H1 (cell line): ENCODE measurements at regions not wholly inside any gene's neighbourhood (a gene's known extent, or its start where the extent isn't known, plus 50 kb on each side); places are given as distances from the start of the nearest gene placed in this dataset.

ENCODE experiments used
- CTCF ChIA-PET: fragments of 300-600 bp; sonication (Branson Sonifier 250); formaldehyde crosslinking; loops from one replicate; lab custom pipeline; 2021; ENCODE audit not compliant: partially characterized antibody; lab: Charles Lee
- POLR2A ChIA-PET: fragments of 300-600 bp; sonication (Branson Sonifier 250); formaldehyde crosslinking; loops from one replicate; lab custom pipeline; 2021; ENCODE audit warnings: inconsistent platforms; ENCODE audit not compliant: partially characterized antibody; lab: Charles Lee
- DNase-seq, 2 experiments: peaks; one replicate each; pipeline versions ENCODE4 v3.0.0 to v3.0.0-alpha.2; 2010 to 2022; ENCODE audit warnings: low spot score in 2 of 2, low read depth in 1 of 2, mixed read lengths in 1 of 2
- FAIRE-seq: peaks from 2 replicates; lab custom pipeline; 2011; peaks lifted over from hg19 to GRCh38; lab: Jason Lieb, UNC
- H2AFZ ChIP-seq: 2 replicates; pipeline ENCODE4 v1.8.1; 2012; ENCODE audit warnings: low read length, inconsistent platforms
- H2AK5ac ChIP-seq: 2 replicates; pipeline ENCODE4 v1.6.1; 2013; ENCODE audit warnings: low read depth, low read length
- H2BK120ac ChIP-seq: replicated peaks from 2 replicates; pipeline ENCODE3; 2013; ENCODE audit warnings: low read depth, low read length, inconsistent platforms
- H2BK12ac ChIP-seq: 2 replicates; pipeline ENCODE4 v1.6.1; 2013; ENCODE audit warnings: low read depth, low read length
- H2BK15ac ChIP-seq: 2 replicates; pipeline ENCODE4 v1.6.1; 2013; ENCODE audit warnings: low read length
- H2BK20ac ChIP-seq: 2 replicates; pipeline ENCODE4 v1.6.1; 2013; ENCODE audit warnings: low read length
- H2BK5ac ChIP-seq: 2 replicates; pipeline ENCODE4 v1.6.1; 2013; ENCODE audit warnings: low read depth, low read length
- H3K14ac ChIP-seq: 2 replicates; pipeline ENCODE4 v1.6.1; 2013; ENCODE audit warnings: inconsistent platforms; ENCODE audit not compliant: insufficient read length
- H3K18ac ChIP-seq: 2 replicates; pipeline ENCODE4 v1.6.1; 2013; ENCODE audit warnings: low read length; ENCODE audit errors: extremely low read depth
- H3K23ac ChIP-seq: 2 replicates; pipeline ENCODE4 v1.6.1; 2013; ENCODE audit warnings: inconsistent platforms; ENCODE audit not compliant: insufficient read length
- H3K23me2 ChIP-seq: 2 replicates; pipeline ENCODE4 v1.6.1; 2013; ENCODE audit warnings: low read depth, low read length
- H3K27ac ChIP-seq: 2 replicates; pipeline ENCODE4 v1.6.1; 2011; ENCODE audit warnings: low read depth, low read length, inconsistent platforms
- H3K27me3 ChIP-seq, 4 experiments: replicated peaks in 1 of 4; 1 replicate in 1 of 4; 2 replicates in 3 of 4; pipeline versions ENCODE4 v1.6.1 to v1.8.1; 2011 to 2013; ENCODE audit warnings: low read length in 3 of 4, mild to moderate bottlenecking in 3 of 4, inconsistent platforms in 2 of 4, mixed read lengths in 2 of 4, moderate library complexity in 1 of 4; ENCODE audit not compliant: control insufficient read depth in 3 of 4, insufficient read depth in 3 of 4; ENCODE audit errors: extremely low read depth in 1 of 4
- H3K36me3 ChIP-seq, 4 experiments: 2 replicates each; pipeline versions ENCODE4 v1.6.1 to v1.8.1; 2011 to 2013; ENCODE audit warnings: mild to moderate bottlenecking in 4 of 4, low read length in 3 of 4, moderate library complexity in 2 of 4, control low read depth in 1 of 4, inconsistent platforms in 1 of 4; ENCODE audit not compliant: insufficient read depth in 4 of 4, control insufficient read depth in 2 of 4
- H3K4ac ChIP-seq: replicated peaks from 2 replicates; pipeline ENCODE3; 2013; ENCODE audit warnings: low read length, low read depth, mixed read lengths, inconsistent platforms; ENCODE audit not compliant: insufficient read length
- H3K4me1 ChIP-seq, 4 experiments: replicated peaks in 1 of 4; 1 replicate in 1 of 4; 2 replicates in 3 of 4; pipeline versions ENCODE4 v1.6.1 to v1.8.1; 2011 to 2013; ENCODE audit warnings: low read length in 3 of 4, inconsistent platforms in 2 of 4, mixed read lengths in 1 of 4; ENCODE audit not compliant: insufficient read depth in 4 of 4, control insufficient read depth in 3 of 4
- H3K4me2 ChIP-seq, 2 experiments: 2 replicates each; pipeline versions ENCODE4 v1.6.1 to v1.8.1; 2011 to 2013; ENCODE audit warnings: low read depth in 2 of 2, low read length in 2 of 2, control low read depth in 1 of 2, inconsistent platforms in 1 of 2, mild to moderate bottlenecking in 1 of 2; ENCODE audit not compliant: insufficient read depth in 1 of 2
- H3K4me3 ChIP-seq, 4 experiments: fragments of 200-600, 300-600 bp in 1 of 4; sonication (generic), shearing (Covaris generic), sonication (Bioruptor Twin) in 1 of 4; 2 replicates each; pipeline versions ENCODE4 v1.5.1 to v1.8.1; 2011 to 2016; ENCODE audit warnings: low read length in 4 of 4, low read depth in 3 of 4, control low read depth in 2 of 4, inconsistent platforms in 2 of 4, mild to moderate bottlenecking in 2 of 4, mixed read lengths in 1 of 4, moderate library complexity in 1 of 4; ENCODE audit not compliant: insufficient read depth in 2 of 4; ENCODE audit errors: extremely low read depth in 1 of 4
- H3K56ac ChIP-seq: replicated peaks from 2 replicates; pipeline ENCODE3; 2013; ENCODE audit warnings: low read depth, mild to moderate bottlenecking, mixed read lengths, low read length, inconsistent platforms; ENCODE audit not compliant: insufficient read length
- H3K79me1 ChIP-seq: 2 replicates; pipeline ENCODE4 v1.6.1; 2013; ENCODE audit warnings: low read depth, low read length, control low read depth
- H3K79me2 ChIP-seq, 2 experiments: 2 replicates each; pipeline versions ENCODE4 v1.6.1 to v1.8.1; 2012 to 2013; ENCODE audit warnings: low read length in 2 of 2, mild to moderate bottlenecking in 2 of 2, inconsistent platforms in 1 of 2; ENCODE audit not compliant: insufficient read depth in 2 of 2, control insufficient read depth in 1 of 2
- H3K9ac ChIP-seq, 4 experiments: replicated peaks in 1 of 4; 1 replicate in 1 of 4; 2 replicates in 3 of 4; pipeline versions ENCODE4 v1.6.1 to v1.8.1; 2011 to 2013; ENCODE audit warnings: low read depth in 3 of 4, low read length in 3 of 4, control low read depth in 2 of 4, mild to moderate bottlenecking in 2 of 4, moderate library complexity in 2 of 4, inconsistent platforms in 1 of 4; ENCODE audit errors: extremely low read depth in 1 of 4
- H3K9me3 ChIP-seq, 2 experiments: 2 replicates each; pipeline versions ENCODE4 v1.6.1 to v1.8.1; 2012 to 2013; ENCODE audit warnings: mild to moderate bottlenecking in 2 of 2, moderate library complexity in 2 of 2, control low read depth in 1 of 2, inconsistent platforms in 1 of 2, low read depth in 1 of 2, low read length in 1 of 2, mixed read lengths in 1 of 2; ENCODE audit not compliant: insufficient read depth in 2 of 2
- H4K20me1 ChIP-seq, 2 experiments: replicated peaks in 1 of 2; 2 replicates each; pipeline versions ENCODE3 to v1.8.1; 2011 to 2013; ENCODE audit warnings: inconsistent platforms in 2 of 2, low read length in 2 of 2, mild to moderate bottlenecking in 1 of 2; ENCODE audit not compliant: insufficient read depth in 2 of 2, control insufficient read depth in 1 of 2
- H4K5ac ChIP-seq: 2 replicates; pipeline ENCODE4 v1.6.1; 2013; ENCODE audit warnings: low read length, low read depth, mixed read lengths, inconsistent platforms; ENCODE audit not compliant: insufficient read length
- H4K8ac ChIP-seq: 2 replicates; pipeline ENCODE4 v1.8.0; 2013; ENCODE audit warnings: mild to moderate bottlenecking, moderate library complexity, low read length, inconsistent platforms; ENCODE audit not compliant: insufficient read depth; ENCODE audit errors: extremely low read depth
- H4K91ac ChIP-seq: replicated peaks from 2 replicates; pipeline ENCODE3; 2013; ENCODE audit warnings: low read length, mixed read lengths, inconsistent platforms; ENCODE audit not compliant: insufficient read length
- CBX8 ChIP-seq: fragments of 300-800, 300-1000 bp; sonication (generic); IDR thresholded peaks from 2 replicates; pipeline ENCODE4 v1.7.1; 2016; ENCODE audit warnings: low read depth, low read length, borderline replicate concordance
- CHD1 ChIP-seq: IDR thresholded peaks from 2 replicates; pipeline ENCODE4 v1.6.1; 2012; ENCODE audit warnings: low read depth, low read length, improper control_type of control experiment
- E2F6 ChIP-seq: IDR thresholded peaks from 2 replicates; pipeline ENCODE4 v1.6.1; 2012; ENCODE audit warnings: inconsistent platforms
- EGR1 ChIP-seq: IDR thresholded peaks from 2 replicates; pipeline ENCODE4 v1.6.1; 2011; ENCODE audit warnings: low read depth, low read length, borderline replicate concordance
- EZH2 ChIP-seq: fragments of 200-600 bp; sonication (generic); IDR thresholded peaks from 2 replicates; pipeline ENCODE4 v1.7.1; 2012; ENCODE audit warnings: low read depth, mild to moderate bottlenecking, moderate library complexity, low read length, inconsistent platforms; ENCODE audit not compliant: severe bottlenecking
- NANOG ChIP-seq: IDR thresholded peaks from 2 replicates; pipeline ENCODE4 v1.6.1; 2011; ENCODE audit warnings: low read length, low read depth, mild to moderate bottlenecking, inconsistent platforms; ENCODE audit not compliant: insufficient read depth, poor library complexity, severe bottlenecking
- SIRT6 ChIP-seq: IDR thresholded peaks from one replicate; pipeline ENCODE4 v1.7.1; 2012; ENCODE audit warnings: low read length, inconsistent platforms
- SP2 ChIP-seq: IDR thresholded peaks from 2 replicates; pipeline ENCODE4 v1.6.1; 2012; ENCODE audit warnings: mild to moderate bottlenecking, low read length, inconsistent platforms
- SP4 ChIP-seq: IDR thresholded peaks from 2 replicates; pipeline ENCODE4 v1.6.1; 2012; ENCODE audit warnings: low read length, inconsistent platforms
- SRF ChIP-seq: IDR thresholded peaks from 2 replicates; pipeline ENCODE4 v1.6.1; 2011; ENCODE audit warnings: mild to moderate bottlenecking, low read depth, low read length, moderate library complexity
- WGBS, 2 experiments: shearing (Covaris generic) in 1 of 2; methylation state at CpG; one replicate each; pipeline versions ENCODE4 v1.1.6 to v1.1.7; 2013 to 2015; ENCODE audit warnings: low lambda C conversion rate in 2 of 2, mixed read lengths in 2 of 2, inconsistent platforms in 1 of 2, low coverage in 1 of 2, missing lambda C conversion rate in 1 of 2; ENCODE audit not compliant: insufficient replicate concordance in 2 of 2, insufficient coverage in 1 of 2, insufficient read length in 1 of 2; ENCODE audit errors: extremely low coverage in 1 of 2, missing lambda C conversion rate in 1 of 2; 5-methylcytosine and 5-hydroxymethylcytosine counted together

- H2AFZ ChIP-seq = no peak overlapping the region
These were observed 297.9 kb downstream of the GATA3 start for GRCh38 chr10:8352171-8353075.

More at GRCh38 chr10:8352171-8353075, 297.9 kb downstream of the GATA3 start:
- Histone ChIP-seq H2BK20ac (no peak overlapping the region), H3K9me3 (no peaks in the 10 kb centered on the region), H4K20me1 (no peaks in the 10 kb centered on the region), H4K91ac (no peak overlapping the region), H3K23ac (no peak overlapping the region), H3K4me1 (no peaks in the 10 kb centered on the region), H3K9ac (no peak overlapping the region), H2BK120ac (no peak overlapping the region), H4K5ac (no peak overlapping the region), H3K18ac (no peak overlapping the region), H3K27ac (no peak overlapping the region), H3K23me2 (peaks cover 4% of the 10 kb centered on the region; the same call in 1 of the 2 replicates), H3K14ac (no peak overlapping the region), H3K4ac (no peak overlapping the region), H2BK15ac (no peak overlapping the region), H2AK5ac (no peak overlapping the region), H3K27me3 (no peaks in the 10 kb centered on the region), H3K36me3 (no peaks in the 10 kb centered on the region), H2BK5ac (no peak overlapping the region), H2BK12ac (no peak overlapping the region), H3K56ac (no peak overlapping the region), H4K8ac (no peak overlapping the region), H3K79me1 (no peaks in the 10 kb centered on the region), H3K4me2 (no peak overlapping the region), H3K4me3 (no peak overlapping the region), H3K79me2 (no peaks in the 10 kb centered on the region)
- TF ChIP-seq SP4 (no peak), SP2 (no peak), NANOG (no peak), CHD1 (no peak), EZH2 (no peak), CBX8 (no peak), SRF (no peak), EGR1 (no peak), E2F6 (no peak), SIRT6 (no peak)
- FAIRE-seq (no peak), DNase-seq (no peak)
- 95% methylated on average over 10 of the region's 10 CpGs; no CpG with 5 or more reads in 1 of the 2 experiments for whole genome bisulfite sequencing, 2 experiments
- POLR2A ChIA-PET = no interaction called here
- CTCF ChIA-PET = interaction anchor here (0.6 to 1.0 kb wide), 4 partner anchors 13 to 1303 kb away, joined by 3 to 4 read pairs (median 4); no protein-coding TSS in a partner anchor
